Cardiac septum (tissue), 1 donor: ENCODE measurements at regions not wholly inside any gene's neighbourhood (a gene's known extent, or its start where the extent isn't known, plus 50 kb on each side); places are given as distances from the start of the nearest gene placed in this dataset.
"Not testable (repeated sequence)": the region's sequence is repeated elsewhere in the genome, so short reads cannot be mapped to it uniquely, and the experiment has no call there.

Experiments
- DNase-seq: peaks from one replicate; pipeline ENCODE4 v3.0.0-alpha.2; 2020; ENCODE audit warnings: low spot score
- intact Hi-C: fragments of 100-400 bp; cut with DNase I; formaldehyde crosslinking; loops from one replicate; pipeline ENCODE4 v1.14.0; 2022
- donor health status: DM: no; HTN: no; CAD: no.

DNA sequence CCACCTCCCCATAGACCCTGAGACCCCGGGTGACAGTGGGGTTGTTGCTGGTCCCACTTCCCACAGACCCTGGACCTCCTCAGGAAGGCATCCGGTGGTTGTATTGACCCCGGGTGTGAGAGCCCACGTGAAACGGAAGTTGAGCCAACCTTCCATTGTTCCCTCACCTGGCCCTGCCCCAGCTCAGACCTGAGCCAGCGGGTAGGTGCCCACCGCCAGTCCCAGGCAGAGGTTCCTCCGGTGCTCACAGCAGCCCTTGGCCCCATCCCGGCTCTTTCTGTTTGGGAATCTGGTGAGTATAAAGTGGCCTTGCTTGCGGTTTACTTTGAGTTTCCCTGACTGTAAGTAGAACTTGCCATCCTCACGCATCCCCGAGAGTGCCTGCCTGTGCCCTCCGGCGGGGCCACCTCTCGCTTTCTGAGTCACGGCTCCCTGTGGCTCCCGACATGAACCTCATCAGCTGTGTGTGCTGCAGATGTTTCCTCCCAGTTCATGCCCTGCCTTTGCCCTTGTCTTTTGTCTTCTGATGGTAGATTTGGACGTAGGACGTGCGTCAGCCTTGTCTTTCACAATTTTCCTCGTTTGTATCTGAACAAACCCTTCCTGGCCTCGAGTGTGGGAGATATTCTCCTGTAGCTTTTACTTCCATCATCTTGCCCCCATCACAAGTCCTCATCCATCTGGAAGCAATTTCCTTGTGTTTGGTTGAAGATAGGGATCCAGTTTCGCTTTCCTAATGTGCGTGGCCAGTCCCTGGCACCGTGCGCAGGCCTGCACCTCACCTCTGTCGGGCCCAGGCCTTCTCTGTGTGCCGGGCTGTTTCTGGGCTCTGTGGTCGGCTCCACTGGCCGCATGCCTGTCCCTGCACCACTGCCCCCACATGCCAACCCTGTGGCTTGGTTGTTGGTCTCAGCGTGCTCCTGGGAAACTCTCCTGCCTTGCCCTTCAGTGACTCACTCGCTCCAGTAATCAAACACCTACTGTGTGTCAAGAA, 76.0 kb downstream of the METRNL start:
- DNase-seq: peak; percentile 67
- intact Hi-C loops: no loop called here

DNA sequence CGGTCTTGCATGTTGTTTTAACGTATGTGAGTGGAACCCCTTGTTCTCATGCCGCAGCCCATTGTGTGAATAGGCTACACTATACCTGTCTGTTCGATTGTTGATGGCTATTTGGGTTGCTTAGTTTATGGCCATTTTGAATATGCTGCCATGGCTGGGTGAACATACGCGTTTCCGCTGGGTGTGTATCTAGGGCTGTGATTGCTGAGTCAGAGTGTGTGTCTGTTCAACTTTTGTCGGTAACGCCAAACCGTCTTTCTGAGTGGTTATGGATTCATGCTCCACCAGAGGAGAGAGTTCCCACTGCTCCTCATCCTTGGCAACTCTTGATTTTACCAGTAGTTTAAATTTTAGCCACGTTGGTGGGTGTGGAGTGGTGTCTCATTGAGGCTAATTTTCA, 77.0 kb downstream of the METRNL start:
- intact Hi-C loops: no loop called here
- DNase-seq: peak; percentile 19

DNA sequence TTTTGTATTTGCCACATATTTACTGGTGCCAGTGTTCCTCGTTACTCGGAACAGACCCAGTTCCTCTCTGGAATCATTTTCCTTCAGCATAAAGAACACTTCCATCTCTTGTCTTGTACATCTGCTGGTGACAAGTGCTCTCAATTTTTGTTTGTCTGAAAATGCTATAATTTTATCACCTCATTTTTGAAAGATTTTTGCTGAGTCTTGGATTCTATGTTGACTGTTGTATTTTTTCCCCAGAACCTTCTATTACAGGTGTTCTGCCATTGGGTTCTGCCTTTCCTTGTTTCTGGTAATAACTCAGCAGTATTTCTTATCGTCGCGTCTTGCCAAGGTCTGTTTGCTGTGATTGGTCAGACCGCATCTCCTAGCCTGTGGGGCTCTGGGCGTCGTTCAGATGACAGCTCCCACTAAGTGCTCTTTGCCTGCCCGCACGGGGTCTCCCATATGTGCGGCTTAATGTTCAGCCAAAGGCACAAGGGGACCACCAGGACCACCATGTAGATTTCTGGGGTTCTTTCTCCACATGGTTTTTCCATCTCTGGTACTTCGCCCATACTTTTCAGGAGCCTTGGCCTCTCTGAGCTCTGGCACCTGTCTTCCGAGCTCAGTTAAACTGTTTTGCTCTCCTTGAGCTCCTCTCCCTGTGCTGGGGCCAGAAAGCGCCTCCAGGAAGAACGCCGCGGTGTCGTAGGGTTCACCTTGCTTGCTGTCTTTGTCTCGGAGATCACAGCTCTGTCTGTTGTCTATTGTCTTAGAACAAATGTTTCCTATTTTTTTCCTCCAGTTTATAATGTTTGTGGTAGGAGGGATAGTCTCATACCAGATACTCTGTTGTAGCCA, 80.0 kb downstream of the METRNL start:
- intact Hi-C loops: no loop called here
- peak; percentile 15 for DNase-seq

DNA sequence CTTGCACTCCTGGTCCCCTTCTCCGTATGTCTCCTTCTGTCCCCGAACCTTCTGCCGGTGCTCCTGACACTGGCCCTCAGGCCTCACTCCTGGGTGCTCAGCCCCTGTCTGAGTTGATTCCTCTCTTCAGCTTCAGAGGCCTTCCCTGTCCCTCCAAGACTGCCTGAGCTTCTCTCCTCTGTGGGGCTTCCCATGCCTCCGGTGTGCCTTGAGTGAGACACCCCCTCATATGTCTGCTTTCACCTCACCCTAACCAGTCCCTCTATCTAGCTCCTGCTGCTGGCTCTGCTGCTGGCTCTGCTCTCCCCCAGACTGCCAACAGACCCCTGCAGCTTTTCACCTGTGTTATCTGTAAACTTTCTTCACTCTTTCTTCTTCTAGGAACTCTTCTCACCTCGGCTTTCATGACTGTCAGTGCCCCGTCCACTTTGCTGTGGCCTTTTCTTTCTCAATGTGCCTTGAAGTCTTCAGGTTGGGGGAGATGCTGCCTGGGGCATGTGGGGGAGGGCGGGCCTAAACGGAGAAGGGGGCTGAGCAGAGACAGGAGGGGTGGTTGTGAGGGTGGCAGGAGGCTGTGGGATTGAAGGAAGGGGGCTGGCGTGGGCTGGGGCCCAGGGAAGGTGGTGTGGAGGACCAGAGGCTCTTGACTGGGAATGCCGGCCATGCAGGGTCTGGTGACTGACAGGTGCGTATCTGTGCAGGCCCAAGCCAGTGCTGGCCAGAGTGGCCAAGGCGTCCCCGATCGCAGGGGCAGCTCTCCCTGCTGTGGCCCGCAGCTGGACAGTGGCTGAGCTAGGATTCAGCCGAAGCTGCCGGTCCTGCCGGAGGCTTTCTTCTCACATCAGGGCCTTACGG, 81.3 kb downstream of the METRNL start:
- intact Hi-C loops: no loop called here
- DNase-seq: peak; percentile 60

DNA sequence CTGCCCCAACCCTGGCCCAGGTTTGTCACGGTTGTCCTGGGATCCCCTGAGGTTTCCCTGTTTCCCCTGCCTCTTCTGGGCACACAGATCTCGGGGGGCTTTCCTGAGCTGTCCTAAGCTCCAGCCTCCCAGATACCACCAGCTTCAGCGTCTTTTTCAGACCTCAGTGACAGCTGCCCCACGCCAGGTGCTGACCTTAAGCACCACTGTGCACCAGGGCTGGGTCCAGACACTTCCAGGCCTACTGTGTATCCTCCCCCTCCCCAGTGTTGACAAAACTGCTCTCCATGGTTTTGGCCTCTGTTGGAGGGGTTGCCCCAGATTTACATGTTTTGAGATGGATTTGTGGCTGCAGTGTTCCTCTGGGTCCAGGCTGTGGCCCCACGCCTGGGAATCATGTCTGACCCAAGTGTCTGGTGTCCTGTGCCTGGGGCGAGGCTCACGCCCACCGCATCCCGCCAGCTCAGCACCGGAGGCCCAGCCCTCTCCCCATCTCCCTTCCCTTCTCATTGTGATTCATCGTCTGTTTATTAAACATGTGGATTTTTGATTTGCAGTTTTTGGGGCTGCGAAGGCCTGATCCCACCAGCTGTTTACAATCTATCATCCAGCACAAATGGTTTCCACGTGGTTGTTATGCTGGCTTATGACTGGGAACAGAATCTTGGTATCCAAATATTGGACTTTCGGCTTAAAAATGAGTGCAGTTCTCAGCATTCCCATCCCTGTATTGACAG, 82.1 kb downstream of the METRNL start:
- intact Hi-C loops: no loop called here
- peak; percentile 19 for DNase-seq

DNA sequence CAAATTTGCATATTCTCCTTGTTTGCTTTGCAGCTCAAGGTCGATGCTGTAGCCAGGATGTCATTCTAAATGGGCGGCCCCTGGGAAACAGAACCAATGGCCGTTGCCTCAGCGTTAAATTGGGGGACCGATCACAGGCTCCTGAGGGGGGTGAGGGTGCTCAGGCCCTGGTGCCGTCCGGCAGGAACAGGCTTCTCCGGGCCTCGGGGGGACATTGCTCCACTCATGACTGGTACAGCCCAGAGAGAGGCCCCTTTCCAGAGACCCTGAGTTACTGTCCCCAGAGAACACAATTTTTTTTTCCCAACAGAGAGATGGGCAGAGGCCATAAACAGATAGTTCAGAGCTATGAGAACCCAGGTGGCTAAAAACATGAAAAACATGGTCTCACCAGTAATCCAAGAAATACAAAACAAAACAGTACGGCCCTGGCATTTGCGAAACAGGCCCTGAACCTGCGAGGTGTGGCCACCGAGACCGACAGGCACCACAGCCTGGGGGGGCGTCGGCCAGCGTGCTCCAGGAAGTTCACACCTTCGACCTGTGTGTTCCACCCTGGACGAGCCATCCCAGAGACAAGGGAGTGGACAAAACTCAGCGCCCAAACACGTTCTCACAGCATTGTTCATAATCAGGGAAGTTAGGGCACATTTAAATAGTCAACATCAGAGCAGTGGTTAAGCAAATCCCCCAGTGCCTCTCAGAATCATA, 82.8 kb downstream of the METRNL start:
- intact Hi-C loops: no loop called here
- DNase-seq: peak; percentile 24

DNA sequence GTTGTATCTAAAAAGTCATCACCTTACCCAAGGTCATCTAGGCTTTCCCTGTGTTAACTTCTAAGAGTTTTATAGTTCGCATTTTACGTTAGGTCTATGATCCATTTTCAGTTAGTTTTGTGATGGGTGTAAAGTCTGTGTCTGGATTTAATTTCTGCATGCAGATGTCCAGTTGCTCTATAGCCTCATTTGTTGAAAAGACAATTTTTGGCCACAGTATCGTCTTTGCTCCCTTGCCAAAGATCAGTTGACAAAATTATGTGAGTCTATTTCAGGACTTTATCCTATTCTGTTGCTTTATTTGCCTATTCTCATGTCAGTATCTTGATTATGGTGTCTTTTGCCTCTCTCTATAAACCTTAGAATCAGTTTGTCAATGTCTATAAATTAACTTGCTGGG, 85.1 kb downstream of the METRNL start:
- intact Hi-C loops: no loop called here
- no peak for DNase-seq

DNA sequence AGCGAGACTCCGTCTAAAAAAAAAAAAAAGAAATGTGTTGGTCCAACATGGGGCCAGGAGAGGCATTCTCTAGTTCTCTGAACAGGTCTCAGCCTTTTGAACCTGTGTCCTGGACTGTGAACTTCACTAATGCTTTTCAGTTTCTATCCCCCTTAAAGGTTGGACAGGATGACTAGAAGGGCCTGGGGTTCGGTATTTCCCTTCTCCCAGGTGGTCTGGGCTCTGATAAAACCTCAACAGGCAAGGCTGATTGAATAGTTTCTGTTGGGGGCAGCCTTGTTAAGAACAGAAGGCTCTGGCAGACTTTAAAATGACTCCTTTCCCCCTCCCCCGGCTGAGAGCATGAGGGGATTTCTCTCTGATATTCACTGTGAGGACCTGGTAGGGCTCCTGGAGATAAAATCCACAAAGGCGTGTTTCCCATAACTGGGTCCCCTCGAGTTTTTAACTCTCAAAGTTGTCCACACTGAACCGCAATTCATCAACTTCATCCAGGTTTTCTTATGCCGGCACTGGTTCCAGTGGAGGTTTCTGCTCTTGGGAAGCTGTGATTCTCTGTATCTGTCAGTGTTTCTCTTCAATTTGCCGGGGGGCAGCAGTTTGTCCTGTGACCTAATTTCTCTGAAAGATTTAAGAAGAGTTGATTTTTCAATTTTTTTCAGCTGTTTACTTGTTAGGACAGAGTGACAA, 91.3 kb downstream of the METRNL start:
- intact Hi-C loops: no loop called here
- peak; percentile 27 for DNase-seq

DNA sequence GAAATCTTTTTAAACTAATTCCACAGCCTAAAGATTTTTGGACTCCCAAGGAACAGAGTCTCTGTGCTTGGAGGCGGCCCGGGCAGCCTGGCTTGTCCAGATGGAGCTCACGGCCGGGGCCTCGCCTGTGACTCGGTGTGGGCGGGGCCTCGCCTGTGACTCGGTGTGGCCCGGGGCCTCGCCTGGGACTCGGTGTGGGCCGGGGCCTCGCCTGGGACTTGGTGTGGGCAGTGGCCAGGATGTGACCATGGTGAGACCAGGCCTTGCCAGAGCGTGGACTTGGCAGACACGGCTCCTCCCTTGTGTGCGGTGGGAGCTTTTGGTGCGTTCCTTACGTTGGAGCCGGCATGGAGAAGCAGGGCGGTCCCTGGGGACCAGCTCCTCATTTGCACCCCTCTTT, 92.3 kb downstream of the METRNL start:
- peak; percentile 29 for DNase-seq
- intact Hi-C loops: no loop called here

DNA sequence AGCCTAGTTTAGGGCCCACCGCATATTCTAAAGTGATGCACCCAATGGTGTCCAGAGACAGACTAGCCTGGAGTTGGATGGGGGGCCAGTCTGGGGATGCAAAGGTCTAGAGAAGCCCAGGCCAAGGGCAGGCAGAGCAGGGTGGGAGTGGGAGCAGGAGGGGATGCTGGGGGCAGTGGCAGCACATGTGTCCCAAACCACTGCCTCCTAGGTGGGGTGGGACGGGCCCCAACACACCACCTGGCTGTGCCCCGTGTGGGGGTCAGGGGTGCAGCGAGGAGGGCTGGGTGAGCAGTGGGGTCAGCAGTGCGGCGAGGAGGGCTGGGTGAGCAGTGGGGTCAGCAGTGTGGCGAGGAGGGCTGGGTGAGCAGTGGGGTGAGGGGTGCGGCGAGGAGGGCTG, 92.7 kb downstream of the METRNL start:
- intact Hi-C loops: not testable (repeated sequence)
- peak; percentile 43 for DNase-seq

DNA sequence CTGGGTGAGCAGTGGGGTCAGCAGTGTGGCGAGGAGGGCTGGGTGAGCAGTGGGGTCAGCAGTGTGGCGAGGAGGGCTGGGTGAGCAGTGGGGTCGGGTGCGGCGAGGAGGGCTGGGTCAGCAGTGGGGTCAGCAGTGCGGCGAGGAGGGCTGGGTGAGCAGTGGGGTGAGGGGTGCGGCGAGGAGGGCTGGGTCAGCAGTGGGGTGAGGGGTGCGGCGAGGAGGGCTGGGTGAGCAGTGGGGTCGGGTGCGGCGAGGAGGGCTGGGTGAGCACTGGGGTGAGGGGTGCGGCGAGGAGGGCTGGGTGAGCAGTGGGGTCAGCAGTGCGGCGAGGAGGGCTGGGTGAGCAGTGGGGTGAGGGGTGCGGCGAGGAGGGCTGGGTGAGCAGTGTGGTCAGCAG, 93.2 kb downstream of the METRNL start:
- intact Hi-C loops: not testable (repeated sequence)
- DNase-seq: peak; percentile 9

DNA sequence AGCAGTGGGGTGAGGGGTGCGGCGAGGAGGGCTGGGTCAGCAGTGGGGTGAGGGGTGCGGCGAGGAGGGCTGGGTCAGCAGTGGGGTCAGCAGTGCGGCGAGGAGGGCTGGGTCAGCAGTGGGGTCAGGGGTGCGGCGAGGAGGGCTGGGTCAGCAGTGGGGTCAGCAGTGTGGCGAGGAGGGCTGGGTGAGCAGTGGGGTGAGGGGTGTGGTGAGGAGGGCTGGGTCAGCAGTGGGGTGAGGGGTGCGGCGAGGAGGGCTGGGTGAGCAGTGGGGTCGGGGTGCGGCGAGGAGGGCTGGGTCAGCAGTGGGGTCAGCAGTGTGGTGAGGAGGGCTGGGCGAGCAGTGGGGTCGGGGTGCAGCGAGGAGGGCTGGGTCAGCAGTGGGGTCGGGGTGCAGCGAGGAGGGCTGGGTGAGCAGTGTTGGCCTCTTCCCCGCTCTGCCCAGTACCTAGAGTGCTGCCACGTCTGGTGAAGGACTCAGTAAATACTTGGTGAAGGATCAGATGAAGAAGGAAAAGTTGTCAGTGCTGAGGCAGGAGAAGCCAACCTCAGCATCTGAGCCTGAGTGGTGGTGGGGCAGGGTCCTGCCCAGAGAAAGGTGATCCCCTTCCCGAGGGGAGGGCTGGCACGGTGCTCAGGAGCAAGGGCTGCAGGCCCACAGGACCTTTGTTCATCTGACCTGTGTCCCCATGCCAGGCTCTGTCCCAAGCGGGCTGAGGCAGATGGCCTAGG, 93.9 kb downstream of the METRNL start:
- DNase-seq: peak; percentile 47
- intact Hi-C loops: not testable (repeated sequence)

DNA sequence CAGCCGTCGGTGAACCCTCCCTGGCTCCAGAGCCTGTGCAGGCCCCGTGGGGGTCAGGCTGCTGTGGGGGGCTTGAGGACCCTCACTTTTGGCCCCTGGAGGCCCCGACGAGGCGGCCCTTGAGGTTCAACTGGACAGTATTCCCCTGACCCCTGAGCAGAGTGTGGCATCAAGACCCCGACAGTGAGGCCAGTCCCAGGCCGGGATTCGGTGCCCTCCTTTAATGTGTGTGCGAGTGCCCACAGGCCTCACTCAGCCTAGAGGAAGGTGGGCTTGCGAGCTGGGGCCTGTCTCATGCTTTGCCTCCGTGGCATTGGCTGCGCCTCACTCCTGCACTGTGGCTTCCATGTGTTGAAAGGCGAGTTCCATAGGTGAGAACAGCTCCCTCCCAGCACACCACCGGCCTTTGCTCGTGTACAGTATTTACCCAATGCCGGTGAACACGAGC, 94.5 kb downstream of the METRNL start:
- intact Hi-C loops: no loop called here
- DNase-seq: peak; percentile 46

DNA sequence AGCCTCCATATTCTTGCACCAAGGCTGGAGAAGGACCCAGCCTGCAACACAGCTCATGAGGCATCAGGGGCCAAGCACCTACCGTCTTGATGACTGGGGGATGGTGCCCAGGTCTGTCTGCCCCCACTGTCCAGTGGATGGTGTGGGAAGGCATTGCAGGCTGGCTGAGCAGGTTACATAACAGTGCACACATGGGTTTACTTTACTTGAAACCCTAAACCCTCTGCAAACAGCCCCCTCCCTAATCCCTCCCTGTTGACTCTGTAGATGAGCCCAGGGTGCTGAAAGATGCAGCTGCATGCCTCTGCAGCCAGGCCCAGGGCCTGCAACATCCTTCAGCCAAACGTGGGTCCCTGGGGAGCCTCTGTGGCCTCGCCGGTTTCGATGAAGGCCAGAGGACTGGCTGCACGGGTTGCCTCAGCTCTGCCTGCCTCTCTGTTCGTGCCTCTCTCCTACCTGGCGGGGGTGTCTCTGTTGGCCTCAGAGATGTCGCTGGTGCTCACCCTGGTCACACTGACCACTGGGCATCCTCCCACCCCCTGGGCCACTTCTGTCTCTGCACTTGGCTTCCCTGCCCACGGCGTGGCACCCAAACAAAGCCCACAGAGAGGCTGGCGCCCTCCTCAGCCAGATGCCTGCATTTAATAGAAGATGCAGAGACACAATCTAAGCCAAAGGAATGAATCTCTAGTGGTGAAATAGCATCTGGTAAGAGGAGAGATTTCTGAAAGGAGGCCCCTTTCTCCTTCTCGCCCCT, 95.1 kb downstream of the METRNL start:
- DNase-seq: peak; percentile 59
- intact Hi-C loops: no loop called here

DNA sequence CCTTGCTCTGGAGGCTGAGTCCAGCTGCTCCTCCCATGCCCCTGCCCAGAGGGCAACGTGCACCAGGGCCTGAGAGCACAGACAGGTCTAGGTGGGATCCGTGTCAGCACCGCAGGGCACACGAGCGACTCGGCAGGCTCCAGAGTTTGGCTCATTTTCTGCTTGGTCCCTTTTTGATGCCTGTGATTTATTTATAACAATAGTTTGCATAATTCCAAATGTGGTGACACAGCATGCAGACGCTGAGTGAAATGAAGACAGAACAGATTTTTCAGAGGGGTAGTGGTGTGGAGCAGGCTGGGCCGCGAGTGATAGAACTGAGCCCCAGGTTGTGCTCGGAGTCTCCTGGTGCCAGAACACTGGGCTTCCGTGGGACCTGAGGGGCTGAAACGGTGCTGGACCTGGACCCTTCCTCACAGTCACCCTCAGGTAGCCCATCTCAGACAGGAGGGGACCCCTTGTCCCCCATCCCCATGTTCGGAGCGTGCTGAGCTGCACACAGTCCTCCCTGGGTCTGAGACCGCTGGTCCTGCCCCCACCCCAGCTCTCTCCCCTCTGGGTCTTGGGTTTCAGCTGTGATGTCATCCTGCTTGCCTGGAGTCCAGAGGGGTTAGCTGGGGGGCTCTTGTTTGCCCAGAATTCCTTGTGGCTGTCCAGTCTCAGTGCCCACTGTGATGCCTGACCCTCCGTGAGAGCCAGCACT, 95.9 kb downstream of the METRNL start:
- DNase-seq: peak; percentile 47

More for the DNA sequence above, 95.9 kb downstream of the METRNL start:
- intact Hi-C loops: no loop called here
